Aorta (tissue), 5 donors: ENCODE measurements at regions not wholly inside any gene's neighbourhood (a gene's known extent, or its start where the extent isn't known, plus 50 kb on each side); places are given as distances from the start of the nearest gene placed in this dataset.

ENCODE experiments used
- ATAC-seq: fragments of 200-7000 bp; cut with Tn5 transposase; one replicate; pipeline ENCODE4 v1.9.1; 2022; ENCODE audit warnings: moderate library complexity; ENCODE audit not compliant: low FRiP score
- DNase-seq, 2 donors: peaks; one replicate each; pipeline ENCODE4 v3.0.0-alpha.2; 2020
- H3K27ac ChIP-seq, 2 donors: one replicate each; pipeline ENCODE4 v1.5.1; 2013; ENCODE audit warnings: low read length in 2 of 2, mild to moderate bottlenecking in 2 of 2, moderate library complexity in 2 of 2, control low read depth in 1 of 2, inconsistent platforms in 1 of 2, low read depth in 1 of 2
- H3K27me3 ChIP-seq, 2 donors: one replicate each; pipeline ENCODE4 v1.6.1; 2013; ENCODE audit warnings: control low read depth in 1 of 2, low read length in 1 of 2, mild to moderate bottlenecking in 1 of 2, moderate library complexity in 1 of 2; ENCODE audit not compliant: insufficient read depth in 2 of 2, control insufficient read depth in 1 of 2
- H3K36me3 ChIP-seq, 2 donors: one replicate each; pipeline ENCODE4 v1.6.1; 2013; ENCODE audit warnings: control low read depth in 1 of 2, low read length in 1 of 2, mild to moderate bottlenecking in 1 of 2; ENCODE audit not compliant: insufficient read depth in 2 of 2, control insufficient read depth in 1 of 2
- H3K4me1 ChIP-seq, 2 donors: one replicate each; pipeline ENCODE4 v1.6.1; 2013; ENCODE audit warnings: low read length in 2 of 2, control low read depth in 1 of 2, mild to moderate bottlenecking in 1 of 2, moderate library complexity in 1 of 2; ENCODE audit not compliant: insufficient read depth in 2 of 2, control insufficient read depth in 1 of 2
- H3K4me3 ChIP-seq, 2 donors: one replicate each; pipeline ENCODE4 v1.5.1; 2013; ENCODE audit warnings: low read length in 2 of 2, control low read depth in 1 of 2, mild to moderate bottlenecking in 1 of 2
- H3K9me3 ChIP-seq: one replicate; pipeline ENCODE4 v1.6.1; 2013; ENCODE audit warnings: mild to moderate bottlenecking, low read length; ENCODE audit not compliant: control insufficient read depth
- WGBS, 2 donors: extraction: QIAGEN DNeasy Blood & Tissue Kit; methylation state at CpG; one replicate each; pipeline ENCODE4 v1.1.7; 2013; 5-methylcytosine and 5-hydroxymethylcytosine counted together
- intact Hi-C, 2 donors: fragments of 100-400 bp; cut with DNase I; formaldehyde crosslinking; loops; one replicate each; pipeline versions ENCODE4 v1.14.2 to v1.15.0; 2022
- donor health status: healthy with polysubstance abuse.
- donor health status: Bipolar disorder and iron deficiency.
- donor health status: DM: no; HTN: no; CAD: no.
- donor health status: DM: no; HTN: no; CAD: no.
- donor health status: DM: yes; HTN: yes; CAD: no.

DNA sequence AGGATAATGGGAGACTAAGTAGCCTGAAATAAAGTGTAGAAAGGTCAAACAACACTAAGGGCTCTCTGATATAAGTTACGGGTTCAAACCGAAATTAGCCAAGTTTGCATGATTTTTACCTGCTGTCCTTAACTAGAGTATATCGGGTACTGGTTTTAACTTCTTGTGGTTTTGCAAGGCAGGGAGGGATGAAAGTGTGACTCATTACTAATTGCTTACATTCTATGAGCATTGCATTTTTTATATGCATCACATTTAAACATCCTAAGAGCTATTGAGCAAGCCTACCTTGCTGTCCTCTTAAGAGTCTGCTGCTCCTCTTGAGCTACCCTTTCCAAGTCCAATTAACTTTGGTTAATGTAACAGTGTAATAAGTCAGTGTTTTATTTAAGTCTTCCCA lies 415.4 kb downstream of the SLITRK5 start:
- Histone ChIP-seq H3K9me3 (no peaks in the 10 kb centered on the region), H3K27ac (no peak overlapping the region), H3K4me3 (no peak overlapping the region), H3K36me3 (no peaks in the 10 kb centered on the region), H3K4me1 (no peaks in the 10 kb centered on the region), H3K27me3 (no peaks in the 10 kb centered on the region)
- no peak for DNase-seq
- WGBS, 2 donors = 92 to 95% methylated on average over 3 of the region's 3 CpGs
- ATAC-seq = no peak
- intact Hi-C loops = no loop called here

DNA sequence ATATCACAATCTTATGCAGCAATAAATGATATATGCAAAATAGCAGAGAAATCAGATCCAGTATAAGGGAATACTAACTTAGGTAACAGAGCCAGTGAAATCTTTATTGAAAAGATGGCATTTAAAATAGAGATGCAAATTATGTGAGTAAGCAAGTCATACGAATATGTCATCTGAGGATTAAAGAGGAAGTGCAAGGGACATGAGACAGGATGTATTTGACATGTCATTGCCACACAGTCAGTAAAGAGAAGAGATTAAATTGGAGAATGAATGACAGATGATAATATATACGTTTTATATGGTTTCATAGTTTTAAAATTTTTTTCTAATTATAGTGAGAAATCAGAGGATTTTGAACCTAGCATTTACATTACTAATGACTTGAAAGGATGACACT lies 426.4 kb downstream of the SLITRK5 start:
- WGBS, 2 donors = 33 to 43% methylated on average over 2 of the region's 2 CpGs

DNA sequence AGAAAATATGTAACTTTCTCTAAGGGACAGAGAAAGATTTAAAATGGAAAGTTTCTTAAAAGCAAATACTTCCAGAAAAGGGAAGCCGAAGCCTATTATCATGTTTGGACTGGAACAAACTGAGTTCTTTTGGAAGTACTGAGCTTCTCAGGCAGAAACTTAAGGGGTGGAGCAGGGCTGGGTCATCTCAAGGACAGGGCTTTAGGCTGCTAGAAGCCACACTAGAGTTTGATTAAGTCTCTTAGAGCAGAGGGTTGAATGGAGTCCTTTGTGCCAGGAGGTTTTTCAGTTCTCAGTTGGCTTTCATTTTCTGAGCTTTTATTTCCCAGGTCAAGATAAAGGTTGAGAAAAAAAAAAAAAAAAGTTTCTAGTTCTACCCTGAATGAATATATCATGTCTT lies 432.7 kb downstream of the SLITRK5 start:
- H3K27ac ChIP-seq = no peak overlapping the region
- peak in 1 of 2 donors; percentile 25 for DNase-seq

More for the DNA sequence above, 426.4 kb downstream of the SLITRK5 start:
- no peaks in the 10 kb centered on the region for H3K36me3 ChIP-seq
- DNase-seq (no peak), ATAC-seq (no peak)
- H3K4me3 ChIP-seq = no peak overlapping the region
- H3K27me3 ChIP-seq = no peaks in the 10 kb centered on the region
- H3K9me3 ChIP-seq = no peaks in the 10 kb centered on the region
- intact Hi-C loops = no loop called here
- H3K4me1 ChIP-seq = no peaks in the 10 kb centered on the region
- H3K27ac ChIP-seq = no peak overlapping the region

DNA sequence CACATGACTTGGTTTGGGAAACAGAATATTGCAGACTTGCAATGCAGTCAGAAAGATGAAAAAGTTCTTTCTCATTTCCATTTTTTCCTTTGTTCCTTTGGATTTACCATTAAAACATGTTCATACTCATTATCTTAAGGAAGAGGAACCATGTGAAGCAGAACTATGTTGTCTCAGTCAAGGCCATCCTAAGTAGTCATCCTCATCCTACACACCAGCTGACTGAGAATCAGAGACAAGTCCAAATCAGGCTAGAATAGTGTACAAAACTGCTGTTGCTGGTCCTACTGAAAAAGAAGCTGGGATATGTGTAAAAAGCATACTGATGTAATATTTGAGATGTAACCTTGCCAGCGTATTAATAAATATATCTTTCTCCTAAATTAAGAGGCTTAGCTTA lies 433.4 kb downstream of the SLITRK5 start:
- ATAC-seq = no peak
- Histone ChIP-seq H3K27ac (no peak overlapping the region), H3K27me3 (no peaks in the 10 kb centered on the region), H3K9me3 (no peaks in the 10 kb centered on the region), H3K4me3 (no peak overlapping the region), H3K4me1 (no peaks in the 10 kb centered on the region), H3K36me3 (no peaks in the 10 kb centered on the region)
- intact Hi-C loops = no loop called here
- WGBS, 2 donors = 100% methylated on average over 1 of the region's 1 CpG
- DNase-seq = no peak

More for the DNA sequence above, 432.7 kb downstream of the SLITRK5 start:
- intact Hi-C loops = no loop called here
- no peaks in the 10 kb centered on the region for H3K9me3 ChIP-seq
- H3K27me3 ChIP-seq = no peaks in the 10 kb centered on the region
- H3K36me3 ChIP-seq = no peaks in the 10 kb centered on the region
- no peaks in the 10 kb centered on the region for H3K4me1 ChIP-seq
- no peak overlapping the region for H3K4me3 ChIP-seq
- ATAC-seq = no peak
- WGBS, 2 donors = 3 to 8% methylated on average over 1 of the region's 1 CpG

DNA sequence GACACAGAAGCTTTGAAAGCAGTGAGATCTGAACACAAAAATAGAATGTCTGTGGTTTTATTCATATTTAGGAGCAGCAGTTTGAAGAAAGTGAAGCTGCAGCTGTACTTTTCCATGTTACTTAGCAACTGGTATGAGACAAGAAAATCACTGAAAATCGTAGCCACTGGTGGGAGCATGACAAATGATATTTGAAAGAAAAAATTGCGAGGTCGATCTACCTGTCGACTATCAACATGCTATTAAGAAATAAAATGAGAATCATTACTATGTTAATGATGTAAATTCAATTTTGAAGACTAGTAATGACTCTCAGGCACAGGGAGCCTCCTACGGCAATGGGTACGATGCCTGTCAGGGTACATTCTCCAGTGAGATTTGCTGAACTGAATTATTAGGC lies 436.4 kb downstream of the SLITRK5 start:
- H3K27ac ChIP-seq = no peak overlapping the region
- no peaks in the 10 kb centered on the region for H3K9me3 ChIP-seq
- intact Hi-C loops = no loop called here
- WGBS, 2 donors = 76 to 85% methylated on average over 6 of the region's 6 CpGs
- H3K4me1 ChIP-seq = no peaks in the 10 kb centered on the region
- ATAC-seq (no peak), DNase-seq (no peak)
- no peak overlapping the region for H3K4me3 ChIP-seq
- H3K36me3 ChIP-seq = no peaks in the 10 kb centered on the region
- no peaks in the 10 kb centered on the region for H3K27me3 ChIP-seq

DNA sequence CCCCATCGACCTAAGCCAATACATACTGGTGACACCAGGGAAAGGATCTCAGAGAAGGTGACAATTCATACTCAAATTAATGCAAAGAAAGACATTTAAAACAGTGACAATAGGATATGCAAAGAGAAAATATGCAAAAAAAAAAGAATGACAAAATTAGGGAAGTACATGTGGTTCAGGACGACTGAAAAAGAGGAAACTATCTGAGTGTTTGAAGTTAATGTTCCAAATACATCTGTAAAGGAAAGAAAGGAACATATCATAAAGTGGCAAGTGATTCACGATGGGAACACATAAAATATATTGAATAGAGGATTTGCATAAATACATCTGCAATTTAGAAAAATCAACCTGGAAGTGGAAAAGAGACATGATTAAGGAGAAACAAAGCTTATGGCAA lies 441.4 kb downstream of the SLITRK5 start:
- H3K4me3 ChIP-seq = no peak overlapping the region
- H3K27ac ChIP-seq = no peak overlapping the region
- H3K27me3 ChIP-seq = no peaks in the 10 kb centered on the region
- ATAC-seq = no peak
- no peaks in the 10 kb centered on the region for H3K9me3 ChIP-seq
- WGBS, 2 donors = 53 to 57% methylated on average over 3 of the region's 3 CpGs
- DNase-seq = no peak
- no peaks in the 10 kb centered on the region for H3K4me1 ChIP-seq
- intact Hi-C loops = no loop called here
- no peaks in the 10 kb centered on the region for H3K36me3 ChIP-seq

DNA sequence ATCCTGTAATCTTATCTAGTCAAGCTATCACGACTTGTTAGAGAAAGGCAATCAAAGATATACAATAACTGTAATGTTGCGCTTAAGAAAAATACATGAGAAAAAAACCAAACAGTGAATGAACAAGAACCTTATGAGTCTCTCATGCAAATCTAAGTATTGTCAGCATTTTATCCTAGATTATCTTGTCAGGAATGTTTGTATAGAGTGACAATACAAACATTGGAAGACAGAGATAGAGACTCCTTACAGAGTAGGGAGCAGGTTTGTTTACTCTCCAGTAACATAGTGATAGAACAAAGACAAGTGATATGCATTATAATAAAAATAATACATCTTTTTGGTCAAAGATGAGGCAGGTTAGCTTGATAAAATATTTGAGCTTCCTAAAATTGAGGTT lies 444.8 kb downstream of the SLITRK5 start:
- DNase-seq (no peak), ATAC-seq (no peak)
- Histone ChIP-seq H3K27ac (no peak overlapping the region), H3K4me3 (no peak overlapping the region), H3K27me3 (no peaks in the 10 kb centered on the region), H3K9me3 (no peaks in the 10 kb centered on the region), H3K4me1 (no peaks in the 10 kb centered on the region), H3K36me3 (no peaks in the 10 kb centered on the region)
- 69 to 71% methylated on average over 2 of the region's 2 CpGs for WGBS, 2 donors
- intact Hi-C loops = no loop called here

DNA sequence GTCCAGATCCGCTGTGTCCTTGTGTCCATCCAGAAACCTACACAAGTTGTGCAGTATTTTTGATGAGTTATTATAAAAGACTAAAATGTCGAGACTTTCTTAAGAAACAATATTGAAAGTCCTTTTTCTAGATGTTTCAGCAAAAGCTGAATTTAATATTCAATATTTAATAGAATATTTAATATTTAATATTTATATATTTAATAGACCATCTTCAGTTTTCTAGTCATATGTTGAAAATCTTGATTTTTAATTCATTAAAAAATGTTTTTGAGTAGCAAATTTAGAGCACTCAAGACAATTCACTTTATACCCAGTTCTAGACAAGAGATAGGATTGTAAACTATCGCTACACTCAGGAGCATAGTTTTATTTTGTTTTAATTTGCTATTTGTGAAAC lies 447.8 kb downstream of the SLITRK5 start:
- Histone ChIP-seq H3K4me1 (no peaks in the 10 kb centered on the region), H3K36me3 (no peaks in the 10 kb centered on the region), H3K27ac (no peak overlapping the region), H3K27me3 (no peaks in the 10 kb centered on the region), H3K9me3 (no peaks in the 10 kb centered on the region), H3K4me3 (no peak overlapping the region)
- DNase-seq (no peak), ATAC-seq (no peak)
- 90 to 92% methylated on average over 3 of the region's 3 CpGs for WGBS, 2 donors
- intact Hi-C loops = no loop called here

DNA sequence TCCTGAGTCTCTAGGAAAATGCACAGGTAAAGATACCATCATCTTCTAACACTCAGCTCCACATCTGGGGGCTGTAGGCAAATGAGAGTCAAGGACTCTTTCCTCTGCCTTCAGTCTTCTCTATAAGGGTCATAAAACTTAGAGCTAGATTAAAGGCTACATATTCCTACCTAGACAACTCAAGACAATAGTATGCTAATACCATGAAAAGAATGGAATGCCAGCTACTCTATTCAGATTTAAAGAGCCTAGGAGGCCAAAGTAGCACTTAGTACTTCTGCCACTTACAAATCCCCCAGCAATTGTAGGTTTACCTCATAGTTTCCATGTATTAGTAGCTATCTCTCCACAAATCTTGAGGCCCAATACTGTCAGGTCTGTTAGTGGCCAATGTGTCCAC lies 453.0 kb downstream of the SLITRK5 start:
- DNase-seq = no peak
- Histone ChIP-seq H3K4me3 (no peak overlapping the region), H3K27me3 (no peaks in the 10 kb centered on the region), H3K9me3 (no peaks in the 10 kb centered on the region), H3K27ac (no peak overlapping the region), H3K36me3 (no peaks in the 10 kb centered on the region), H3K4me1 (no peaks in the 10 kb centered on the region)
- ATAC-seq = no peak
- intact Hi-C loops = no loop called here
